H9 (cell line): ENCODE measurements at regions not wholly inside any gene's neighbourhood (a gene's known extent, or its start where the extent isn't known, plus 50 kb on each side); places are given as distances from the start of the nearest gene placed in this dataset.

Experiments used
- DNase-seq: peaks from one replicate; pipeline ENCODE4 v3.0.0-alpha.2; 2017
- H2AFZ ChIP-seq: one replicate; pipeline ENCODE4 v1.6.1; 2013; ENCODE audit warnings: mild to moderate bottlenecking, low read length, control low read depth, moderate library complexity
- H2AK5ac ChIP-seq: 2 replicates; pipeline ENCODE4 v1.6.1; 2013; ENCODE audit warnings: low read length, control low read depth, mixed read lengths; ENCODE audit not compliant: insufficient read length
- H2BK120ac ChIP-seq: one replicate; pipeline ENCODE4 v1.6.1; 2013; ENCODE audit warnings: low read depth, mild to moderate bottlenecking, low read length, control low read depth, inconsistent platforms; ENCODE audit not compliant: poor library complexity, severe bottlenecking
- H2BK12ac ChIP-seq: 2 replicates; pipeline ENCODE4 v1.6.1; 2013; ENCODE audit warnings: low read length, control low read depth, mixed read lengths, low read depth; ENCODE audit not compliant: insufficient read length
- H2BK15ac ChIP-seq: 2 replicates; pipeline ENCODE4 v1.6.1; 2013; ENCODE audit warnings: low read depth, low read length, control low read depth
- H2BK20ac ChIP-seq: one replicate; pipeline ENCODE4 v1.6.1; 2013; ENCODE audit warnings: low read depth, mild to moderate bottlenecking, low read length, control low read depth, inconsistent platforms; ENCODE audit not compliant: poor library complexity, severe bottlenecking
- H2BK5ac ChIP-seq: 2 replicates; pipeline ENCODE4 v1.6.1; 2013; ENCODE audit warnings: low read length, control low read depth, mixed read lengths; ENCODE audit not compliant: insufficient read length
- H3K14ac ChIP-seq: 2 replicates; pipeline ENCODE4 v1.6.1; 2013; ENCODE audit warnings: low read length, control low read depth; ENCODE audit not compliant: insufficient read depth
- H3K18ac ChIP-seq: 2 replicates; pipeline ENCODE4 v1.6.1; 2013; ENCODE audit warnings: low read depth, mild to moderate bottlenecking, mixed read lengths, low read length, control low read depth; ENCODE audit not compliant: insufficient read length
- H3K23ac ChIP-seq: 2 replicates; pipeline ENCODE4 v1.6.1; 2013; ENCODE audit warnings: low read length, control low read depth, mixed read lengths, low read depth; ENCODE audit not compliant: insufficient read length
- H3K23me2 ChIP-seq: 2 replicates; pipeline ENCODE4 v1.6.1; 2013; ENCODE audit warnings: low read depth, mild to moderate bottlenecking, mixed read lengths, low read length, control low read depth; ENCODE audit not compliant: insufficient read length, poor library complexity, severe bottlenecking
- H3K27ac ChIP-seq: 2 replicates; pipeline ENCODE4 v1.5.1; 2013; ENCODE audit warnings: low read length, control low read depth, mixed read lengths, low read depth; ENCODE audit not compliant: insufficient read length
- H3K27me3 ChIP-seq: 2 replicates; pipeline ENCODE4 v1.6.1; 2013; ENCODE audit warnings: low read length, control low read depth, inconsistent platforms; ENCODE audit not compliant: insufficient read depth
- H3K4ac ChIP-seq: 2 replicates; pipeline ENCODE4 v1.6.1; 2013; ENCODE audit warnings: low read depth, mild to moderate bottlenecking, control low read depth, inconsistent platforms, low read length, moderate library complexity
- H3K4me1 ChIP-seq: 2 replicates; pipeline ENCODE4 v1.6.1; 2013; ENCODE audit warnings: low read length, control low read depth, inconsistent platforms; ENCODE audit not compliant: insufficient read depth
- H3K4me2 ChIP-seq: 2 replicates; pipeline ENCODE4 v1.6.1; 2013; ENCODE audit warnings: low read length, control low read depth, mixed read lengths; ENCODE audit not compliant: insufficient read length, insufficient read depth
- H3K56ac ChIP-seq: 2 replicates; pipeline ENCODE4 v1.6.1; 2013; ENCODE audit warnings: low read depth, mild to moderate bottlenecking, mixed read lengths, low read length, control low read depth; ENCODE audit not compliant: insufficient read length
- H3K79me1 ChIP-seq: 2 replicates; pipeline ENCODE4 v1.6.1; 2013; ENCODE audit warnings: low read depth, mild to moderate bottlenecking, moderate library complexity, low read length, control low read depth, inconsistent platforms; ENCODE audit not compliant: insufficient read depth, poor library complexity, severe bottlenecking
- H3K79me2 ChIP-seq: 2 replicates; pipeline ENCODE4 v1.6.1; 2013; ENCODE audit warnings: low read length, control low read depth, inconsistent platforms; ENCODE audit not compliant: insufficient read depth
- H3K9ac ChIP-seq: 2 replicates; pipeline ENCODE4 v1.6.1; 2013; ENCODE audit warnings: low read length, control low read depth, mixed read lengths; ENCODE audit not compliant: insufficient read length; ENCODE audit errors: extremely low read depth
- H3K9me3 ChIP-seq: one replicate; pipeline ENCODE4 v1.6.1; 2013; ENCODE audit warnings: low read depth, low read length, inconsistent platforms; ENCODE audit not compliant: control insufficient read depth
- H3T11ph ChIP-seq: one replicate; pipeline ENCODE4 v1.6.1; 2013; ENCODE audit warnings: mild to moderate bottlenecking, low read length, control low read depth, inconsistent platforms
- H4K20me1 ChIP-seq: one replicate; pipeline ENCODE4 v1.6.1; 2013; ENCODE audit not compliant: control insufficient read depth, insufficient read length, insufficient read depth
- H4K5ac ChIP-seq: 2 replicates; pipeline ENCODE4 v1.6.1; 2013; ENCODE audit warnings: low read depth, mild to moderate bottlenecking, mixed read lengths, low read length, control low read depth; ENCODE audit not compliant: insufficient read length
- H4K8ac ChIP-seq: replicated peaks from 2 replicates; pipeline ENCODE4 v1.6.1; 2013; ENCODE audit warnings: low read length, control low read depth, mixed read lengths, low read depth; ENCODE audit not compliant: insufficient read length
- H4K91ac ChIP-seq: 2 replicates; pipeline ENCODE4 v1.6.1; 2013; ENCODE audit warnings: low read depth, mild to moderate bottlenecking, moderate library complexity, mixed read lengths, low read length, control low read depth; ENCODE audit not compliant: insufficient read length
- H3K27ac Mint-ChIP-seq, 3 experiments: 2 replicates in 2 of 3; 3 replicates in 1 of 3; pipeline ENCODE4 v1.8.0; 2020 to 2021; ENCODE audit warnings: mixed read lengths in 3 of 3, mild to moderate bottlenecking in 1 of 3, moderate library complexity in 1 of 3
- H3K27me3 Mint-ChIP-seq: 2 replicates; pipeline ENCODE4 v1.8.0; 2021; ENCODE audit warnings: low read depth, mild to moderate bottlenecking, moderate library complexity, mixed read lengths
- H3K36me3 Mint-ChIP-seq, 3 experiments: 2 replicates in 2 of 3; 3 replicates in 1 of 3; pipeline ENCODE4 v1.8.0; 2020 to 2021; ENCODE audit warnings: low read depth in 3 of 3, mixed read lengths in 3 of 3; ENCODE audit not compliant: insufficient read depth in 1 of 3
- H3K4me1 Mint-ChIP-seq, 2 experiments: 2 replicates each; pipeline ENCODE4 v1.8.0; 2020; ENCODE audit warnings: mixed read lengths in 2 of 2
- H3K4me3 Mint-ChIP-seq, 2 experiments: 2 replicates in 1 of 2; 3 replicates in 1 of 2; pipeline ENCODE4 v1.8.0; 2020 to 2021; ENCODE audit warnings: mild to moderate bottlenecking in 2 of 2, mixed read lengths in 2 of 2, moderate library complexity in 1 of 2
- H3K9me3 Mint-ChIP-seq, 2 experiments: 2 replicates in 1 of 2; 3 replicates in 1 of 2; pipeline ENCODE4 v1.8.0; 2020; ENCODE audit warnings: mild to moderate bottlenecking in 2 of 2, mixed read lengths in 2 of 2, moderate library complexity in 1 of 2
- CTCF ChIP-seq: fragments of 200-600 bp; sonication (generic); conservative IDR thresholded peaks from 3 replicates; pipeline ENCODE4 v1.8.0; 2021; ENCODE audit warnings: antibody characterized with exemption, mild to moderate bottlenecking

GRCh38 chr4:38371391-38371851, 292.6 kb upstream of the KLF3 start:
- peaks cover 0 to 3% of the 10 kb centered on the region in 2 experiments; a peak in 2 of 5 replicates for H3K9me3 Mint-ChIP-seq
- H3K27me3 Mint-ChIP-seq = no peaks in the 10 kb centered on the region; the same call in 1 of the 2 replicates
- no peak for DNase-seq
- no peak overlapping the region for H3T11ph ChIP-seq
- no peaks in the 10 kb centered on the region for H3K23me2 ChIP-seq
- no peak overlapping the region for H3K56ac ChIP-seq
- H2BK15ac ChIP-seq = no peak overlapping the region
- no peak for TF ChIP-seq CTCF
- no peaks in the 10 kb centered on the region for H3K27me3 ChIP-seq
- no peaks in the 10 kb centered on the region for H3K4me1 Mint-ChIP-seq
- H2AFZ ChIP-seq = no peak overlapping the region
- no peak overlapping the region for H2BK5ac ChIP-seq
- no peak overlapping the region for H3K27ac Mint-ChIP-seq
- H3K4ac ChIP-seq = no peak overlapping the region
- H2AK5ac ChIP-seq = no peak overlapping the region
- no peak overlapping the region for H3K27ac ChIP-seq
- H3K4me2 ChIP-seq = no peak overlapping the region
- no peak overlapping the region for H4K91ac ChIP-seq
- no peak overlapping the region for H2BK12ac ChIP-seq
- H3K23ac ChIP-seq = no peak overlapping the region
- no peaks in the 10 kb centered on the region for H3K9me3 ChIP-seq
- H3K79me2 ChIP-seq = no peaks in the 10 kb centered on the region
- H3K4me3 Mint-ChIP-seq = no peak overlapping the region
- H4K8ac ChIP-seq = no peak overlapping the region
- no peak overlapping the region for H3K14ac ChIP-seq
- H3K4me1 ChIP-seq = no peaks in the 10 kb centered on the region
- H3K36me3 Mint-ChIP-seq = peaks cover 0 to 3% (median 0%) of the 10 kb centered on the region in 3 experiments; a peak in 2 of 7 replicates
- H2BK20ac ChIP-seq = no peak overlapping the region
- H4K5ac ChIP-seq = no peak overlapping the region
- H3K9ac ChIP-seq = no peak overlapping the region
- no peak overlapping the region for H2BK120ac ChIP-seq
- no peaks in the 10 kb centered on the region for H4K20me1 ChIP-seq
- H3K18ac ChIP-seq = no peak overlapping the region
- no peaks in the 10 kb centered on the region for H3K79me1 ChIP-seq
